Stimulated activated naive CD4-positive, alpha-beta T cell (primary cell): ENCODE measurements at regions not wholly inside any gene's neighbourhood (a gene's known extent, or its start where the extent isn't known, plus 50 kb on each side); places are given as distances from the start of the nearest gene placed in this dataset.

Experiments
- DNase-seq, 6 experiments: peaks; one replicate each; lab custom pipeline; 2025; lab: John Stamatoyannopoulos, UW

DNA sequence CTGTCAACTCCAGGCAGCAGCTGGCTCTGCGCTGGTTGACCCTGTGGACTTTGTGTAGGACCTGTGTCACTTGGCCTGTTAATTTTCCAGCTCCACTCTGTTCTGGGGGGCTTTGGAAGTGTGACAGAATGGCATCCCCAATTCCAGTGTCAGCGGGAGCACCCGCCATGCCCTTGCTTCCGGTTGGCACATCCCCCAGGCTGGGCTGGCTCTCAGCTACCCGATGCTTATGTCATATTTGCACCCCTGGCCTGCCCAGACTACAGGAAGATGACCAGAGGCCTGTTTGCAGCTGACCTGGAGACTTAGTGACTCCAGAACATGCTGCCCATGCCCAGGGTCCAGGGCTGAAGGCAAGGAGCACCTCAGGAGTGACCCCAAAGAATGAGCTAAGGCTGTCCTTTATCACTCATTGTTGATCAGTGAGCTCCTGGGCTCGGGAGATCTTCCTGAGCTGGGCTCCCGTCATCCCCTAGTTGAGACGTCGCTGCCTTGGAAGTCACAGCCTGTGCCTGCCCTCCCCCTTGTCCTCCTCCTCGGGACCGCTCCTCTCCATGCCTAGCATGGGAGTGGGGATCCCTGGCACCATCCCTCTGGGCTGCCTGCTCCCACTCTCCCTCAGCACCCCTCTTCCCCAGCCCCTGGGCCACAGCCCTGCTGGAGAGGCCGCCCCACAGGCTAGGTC lies 163.4 kb upstream of the RTL1 start:
- DNase-seq, result no peak

DNA sequence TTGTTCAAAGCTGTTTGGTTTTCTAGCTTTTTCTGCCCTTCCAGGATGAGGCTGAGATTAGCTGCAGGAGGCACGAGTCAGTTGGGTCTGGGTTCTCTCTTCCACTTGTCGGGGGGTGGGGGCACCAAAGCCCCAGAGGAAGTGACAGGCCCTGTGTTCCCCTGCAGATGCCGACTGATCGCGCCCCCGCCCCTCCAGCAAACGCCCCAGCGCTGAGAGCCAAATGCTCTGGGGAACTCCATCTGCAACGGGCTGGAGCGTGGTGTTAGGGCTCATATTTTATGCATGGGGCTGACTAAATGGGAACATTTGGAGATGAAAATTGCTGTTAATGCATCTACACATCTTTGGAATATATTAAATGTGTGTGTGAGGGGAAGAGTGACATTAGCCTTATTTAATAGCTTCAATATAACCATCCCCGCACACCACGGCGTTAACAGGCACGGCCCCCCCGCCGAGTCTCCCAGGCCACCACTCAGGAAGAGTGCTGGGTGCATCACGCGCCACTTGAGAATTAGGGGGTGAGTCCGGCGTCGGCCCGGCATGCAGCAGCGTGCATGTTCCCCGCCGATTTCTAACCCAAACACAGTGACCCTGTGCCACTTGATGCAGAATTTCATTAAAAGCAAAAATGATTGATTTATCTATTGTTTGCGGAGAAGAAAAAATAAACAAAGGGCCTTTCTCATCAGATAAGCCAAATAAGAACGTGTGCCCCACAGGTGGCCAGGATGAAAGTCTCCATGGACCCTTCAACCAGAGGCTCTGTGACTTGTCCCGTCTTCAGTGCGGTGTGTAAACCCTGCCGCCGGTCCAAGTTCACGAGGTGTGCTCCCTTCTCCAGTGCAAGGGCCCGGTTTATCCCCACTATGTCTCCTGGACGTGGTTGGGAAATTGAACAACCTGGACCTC lies 165.0 kb upstream of the RTL1 start:
- DNase-seq, result no peak

DNA sequence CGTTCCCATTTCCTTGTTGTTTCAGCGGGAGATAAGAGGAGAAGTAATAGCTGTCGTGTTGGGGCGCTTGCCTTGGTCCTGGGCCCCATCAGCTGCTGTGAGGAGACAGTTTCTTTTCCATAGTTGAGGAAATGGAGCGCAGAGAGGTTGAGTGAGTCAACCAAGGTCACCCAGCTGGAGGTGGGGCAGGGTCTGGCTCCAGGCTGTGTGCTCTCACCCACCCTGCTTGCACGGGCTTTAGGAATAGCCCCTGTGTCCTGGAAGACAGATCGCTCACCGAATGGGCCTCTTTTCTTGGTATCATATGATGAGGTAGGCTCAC lies 165.7 kb upstream of the RTL1 start:
- no peak for DNase-seq

DNA sequence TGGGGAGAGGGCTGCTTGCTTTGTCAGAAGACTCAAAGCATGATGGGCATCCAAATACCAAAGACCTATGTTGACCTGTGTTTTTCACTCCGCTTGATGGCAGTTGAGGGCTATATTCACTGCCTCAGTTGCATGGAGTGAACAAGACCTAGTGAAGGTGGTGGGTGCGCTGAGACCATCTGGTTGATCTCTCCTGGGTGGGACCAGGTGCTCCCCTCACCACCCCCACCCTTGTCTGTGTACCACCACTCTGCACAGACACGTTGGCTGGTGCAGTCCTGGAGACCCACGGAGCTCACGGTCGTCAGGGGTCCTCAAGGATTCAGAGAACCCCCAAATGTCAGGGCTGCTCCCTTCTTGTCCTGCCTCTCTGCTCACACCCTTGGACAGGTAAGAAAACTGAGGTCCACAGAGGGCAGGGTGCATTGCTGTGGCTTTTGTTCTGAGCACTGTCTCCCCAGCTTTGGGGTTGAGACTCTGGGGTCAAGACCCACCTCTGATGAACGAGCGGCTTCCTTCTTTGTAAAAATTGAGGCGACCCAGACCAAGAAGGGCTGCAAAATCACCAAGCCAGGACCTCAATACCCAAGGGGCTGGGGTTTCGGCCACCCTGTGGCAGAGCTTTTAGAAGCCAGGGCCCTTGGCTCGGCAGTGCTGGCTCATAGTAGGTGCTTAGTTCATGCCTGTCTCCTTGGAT lies 166.3 kb upstream of the RTL1 start:
- DNase-seq, result no peak

DNA sequence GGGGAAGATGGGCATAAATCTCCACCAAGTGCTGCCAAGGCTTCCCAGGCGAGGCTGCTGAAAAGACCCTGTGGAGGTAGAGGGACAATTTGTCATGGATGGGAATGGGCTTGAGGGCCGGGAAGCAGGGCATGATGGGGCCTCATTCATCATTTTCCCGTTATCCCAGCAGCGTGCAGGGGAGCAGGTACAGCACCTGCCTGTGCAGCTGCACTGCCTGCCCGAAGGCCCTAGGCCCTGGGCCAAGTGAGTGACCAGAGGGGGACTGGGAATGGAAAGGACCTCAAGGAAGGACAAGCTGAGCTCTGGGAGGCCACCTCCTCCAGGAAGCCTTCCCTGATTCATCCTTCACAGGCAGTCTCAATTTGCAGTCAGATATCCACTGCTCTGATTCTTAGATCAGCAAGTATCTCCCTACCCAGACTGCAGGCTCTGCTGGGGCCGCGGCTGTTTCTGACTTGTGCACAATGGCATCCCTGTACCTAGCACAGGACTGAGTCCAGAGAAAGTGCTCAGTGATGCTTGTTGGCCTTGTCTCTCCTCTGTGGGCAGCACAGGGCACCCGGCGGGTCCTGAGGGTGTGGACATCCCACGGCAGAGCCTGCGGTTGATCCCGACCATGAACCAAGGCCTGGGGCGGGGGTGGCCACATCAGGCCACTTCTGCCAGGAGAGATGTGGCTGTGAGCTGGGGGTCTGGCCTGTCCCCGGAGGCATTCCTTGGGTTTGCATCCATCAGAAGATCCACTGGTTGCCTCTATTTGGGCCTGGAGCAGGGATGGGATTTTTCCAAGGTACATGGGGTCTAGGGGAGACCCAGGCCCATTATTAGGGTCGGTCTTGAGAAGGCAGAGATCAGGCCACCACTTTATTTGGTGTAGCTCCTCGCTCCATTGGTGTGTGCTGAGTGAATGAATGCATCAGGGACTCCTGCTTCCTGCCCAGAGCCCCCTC lies 167.3 kb upstream of the RTL1 start:
- DNase-seq, result no peak

DNA sequence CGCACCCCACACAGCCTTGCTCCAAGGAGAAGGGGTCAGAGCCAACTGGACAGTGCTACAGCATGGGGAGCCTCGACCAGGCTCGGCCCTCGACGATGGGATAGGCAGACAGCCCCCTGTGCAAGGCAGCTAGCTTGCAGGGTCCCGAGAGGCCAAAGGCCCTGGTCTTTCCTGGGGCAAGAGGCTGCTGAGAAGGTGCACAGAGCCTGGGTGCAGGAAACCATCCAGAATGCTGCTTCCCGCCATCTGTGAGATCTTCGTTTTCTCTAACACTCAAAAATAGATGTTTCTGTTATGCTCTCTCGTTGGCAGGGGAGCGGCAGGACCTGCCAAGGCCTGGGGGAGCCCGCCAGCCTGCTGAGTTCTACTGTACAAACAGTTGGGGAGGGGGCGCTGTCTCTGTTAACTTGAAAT lies 168.0 kb upstream of the RTL1 start:
- DNase-seq, result no peak

DNA sequence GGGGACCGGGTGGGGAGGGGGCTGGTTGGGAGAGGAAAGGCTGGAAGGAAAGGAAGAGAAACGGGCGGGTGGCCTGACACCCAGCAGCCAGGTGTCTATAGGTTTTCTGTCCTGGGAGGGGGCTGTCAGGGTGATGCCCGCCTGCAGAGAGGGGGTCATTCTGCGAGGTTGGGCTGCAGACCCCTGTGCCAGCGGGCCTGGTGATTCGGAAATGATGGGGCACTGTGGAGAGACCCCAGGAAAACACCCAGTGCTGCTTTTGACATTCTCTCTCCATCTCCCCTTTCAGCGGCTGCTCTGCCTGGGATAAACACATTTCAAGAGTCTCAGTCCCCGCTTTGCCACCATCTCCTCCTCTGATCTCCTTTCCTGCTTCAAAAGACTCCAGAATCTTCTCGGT lies 168.5 kb upstream of the RTL1 start:
- DNase-seq, result no peak

DNA sequence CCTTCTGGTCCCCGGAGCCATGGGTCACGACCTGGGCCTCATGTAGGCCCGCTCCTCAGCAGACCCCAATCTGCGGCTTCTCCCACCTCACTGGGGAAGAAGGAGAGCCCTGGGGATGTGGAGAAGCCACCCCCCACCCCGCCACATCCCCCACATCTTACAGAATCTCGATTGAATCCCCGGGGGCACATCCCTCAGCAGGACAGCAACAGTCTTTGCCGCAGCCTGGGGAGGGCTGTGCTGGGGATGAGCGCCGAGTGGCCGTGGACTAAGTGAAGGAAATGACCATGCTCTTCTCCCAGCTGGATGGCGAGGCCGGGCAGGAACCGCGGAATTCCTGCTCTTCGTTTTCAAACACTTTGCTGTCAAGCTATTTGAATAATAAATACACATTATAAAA lies 169.0 kb upstream of the RTL1 start:
- DNase-seq, result no peak

DNA sequence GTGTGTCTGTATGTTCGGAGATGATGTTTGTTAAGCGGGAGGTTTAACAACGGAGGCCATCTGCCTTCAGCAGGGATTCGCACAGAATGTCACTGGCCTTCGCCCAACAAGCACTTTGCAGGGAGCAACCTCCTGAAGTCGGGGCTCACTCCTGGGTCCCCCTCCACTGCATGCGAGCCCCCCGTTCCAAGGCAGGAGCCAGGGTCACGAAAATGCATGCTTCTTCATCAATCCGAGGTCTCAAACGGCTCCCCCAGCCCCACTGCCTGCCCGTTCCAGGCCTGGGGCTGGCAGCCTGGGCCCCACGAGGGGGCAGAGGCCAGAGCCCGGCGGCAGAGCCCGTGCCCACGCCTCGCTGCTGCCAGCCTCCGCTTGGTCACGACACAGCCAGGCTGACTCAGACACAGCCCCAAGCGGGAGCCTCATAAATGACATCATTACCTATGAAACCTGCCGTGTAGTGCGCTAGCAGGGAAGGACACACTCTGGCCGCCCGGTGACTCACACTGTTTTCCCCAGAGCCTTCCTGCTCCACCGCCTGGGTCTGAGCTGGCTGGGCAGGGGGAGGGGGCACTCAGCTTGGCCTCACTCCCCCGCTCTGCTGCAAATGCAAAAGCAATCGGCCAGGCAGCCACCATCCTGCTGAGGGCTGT lies 169.5 kb upstream of the RTL1 start:
- no peak for DNase-seq

DNA sequence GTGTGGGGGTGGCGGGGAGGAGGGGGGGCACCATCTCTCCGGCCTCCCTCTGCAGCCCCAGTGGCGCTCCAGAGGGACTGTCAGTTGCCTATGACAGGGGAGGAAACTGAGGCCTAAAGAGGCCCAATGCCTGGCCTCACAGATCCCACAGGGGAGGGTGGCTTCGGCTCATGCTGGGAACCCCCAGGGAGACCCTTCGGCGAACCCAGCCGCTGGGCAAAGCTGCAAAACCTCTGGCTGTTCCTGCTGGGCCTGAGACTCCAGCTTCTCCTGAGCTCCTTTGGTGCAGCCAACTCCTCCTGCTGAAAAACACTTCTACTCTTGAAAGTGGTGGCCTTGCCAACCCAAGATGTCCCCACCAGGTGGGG lies 170.1 kb upstream of the RTL1 start:
- DNase-seq, result no peak

DNA sequence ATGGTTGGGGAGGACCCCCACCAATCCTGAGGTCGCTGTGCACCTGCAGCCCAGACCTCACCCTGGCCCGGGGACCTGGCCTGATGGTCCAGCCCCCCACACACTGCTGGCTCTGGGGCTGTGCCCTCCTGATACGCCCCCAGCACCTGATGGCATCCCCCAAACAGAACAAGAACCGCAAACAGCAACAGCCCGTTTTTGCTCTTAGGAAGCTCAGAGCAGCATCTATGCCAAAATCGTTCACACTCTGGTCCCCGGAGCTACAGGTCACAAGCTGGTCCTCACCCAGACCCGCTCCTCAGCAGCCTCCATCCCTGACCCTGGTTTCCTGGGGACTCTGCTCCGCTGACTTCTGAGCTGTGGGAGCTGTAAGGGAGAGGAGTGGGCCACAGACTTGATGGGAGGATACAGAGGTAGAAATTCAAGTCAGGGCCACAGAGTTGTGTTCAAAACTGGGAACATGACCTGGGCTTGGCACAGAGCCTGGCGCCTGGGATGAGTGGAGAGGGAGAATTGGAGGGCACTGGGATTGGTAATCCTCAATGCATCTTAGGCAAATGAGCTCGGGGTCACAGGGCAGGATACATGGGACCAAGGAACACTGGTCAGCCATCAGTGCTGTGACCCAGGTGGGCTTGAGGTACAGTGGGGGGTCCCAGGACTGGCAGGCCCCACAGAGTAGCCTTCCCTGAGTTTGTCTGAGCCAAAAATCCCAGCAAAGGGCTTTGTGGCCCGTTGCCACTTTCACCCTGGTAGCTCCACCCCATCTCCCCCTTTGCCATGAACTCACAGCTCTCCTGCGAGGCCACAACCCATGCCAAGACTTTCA lies 170.9 kb upstream of the RTL1 start:
- no peak for DNase-seq

DNA sequence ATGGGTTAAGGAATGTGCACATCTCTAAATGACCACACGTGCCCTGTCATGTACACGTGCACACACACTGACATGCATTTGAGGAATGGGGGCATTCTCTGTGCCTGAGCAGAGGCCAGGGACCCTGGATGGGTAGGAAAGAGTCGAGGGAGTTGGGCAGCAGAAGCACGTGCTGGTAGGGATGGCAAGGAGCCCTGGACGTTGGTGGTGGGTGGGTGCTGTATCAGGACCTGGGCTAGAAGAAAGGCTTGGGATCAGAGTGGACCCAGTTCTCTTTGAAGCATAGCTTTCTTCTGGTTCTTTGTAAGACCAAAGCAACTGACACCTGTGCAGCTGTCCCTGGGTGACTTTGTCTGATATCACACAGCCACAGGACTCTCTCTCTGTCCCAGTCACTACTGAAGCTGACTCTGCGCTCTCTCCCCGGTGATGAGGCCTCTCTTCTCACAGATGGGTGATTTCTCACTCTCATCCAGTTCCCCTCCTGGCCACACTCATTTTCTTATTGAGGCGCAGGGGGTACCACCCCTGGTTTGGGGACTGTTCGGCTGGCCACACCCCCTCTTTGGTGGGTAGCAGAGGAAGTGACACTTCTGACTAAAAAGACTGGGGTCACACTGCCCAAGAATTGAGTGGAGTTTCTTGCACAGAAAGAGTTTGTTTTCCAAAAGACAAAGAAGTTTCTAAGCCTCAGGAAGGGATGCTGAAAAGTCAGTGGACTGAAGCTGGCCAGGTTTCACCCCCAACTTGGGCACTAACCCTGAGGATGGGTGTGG lies 171.7 kb upstream of the RTL1 start:
- no peak for DNase-seq

DNA sequence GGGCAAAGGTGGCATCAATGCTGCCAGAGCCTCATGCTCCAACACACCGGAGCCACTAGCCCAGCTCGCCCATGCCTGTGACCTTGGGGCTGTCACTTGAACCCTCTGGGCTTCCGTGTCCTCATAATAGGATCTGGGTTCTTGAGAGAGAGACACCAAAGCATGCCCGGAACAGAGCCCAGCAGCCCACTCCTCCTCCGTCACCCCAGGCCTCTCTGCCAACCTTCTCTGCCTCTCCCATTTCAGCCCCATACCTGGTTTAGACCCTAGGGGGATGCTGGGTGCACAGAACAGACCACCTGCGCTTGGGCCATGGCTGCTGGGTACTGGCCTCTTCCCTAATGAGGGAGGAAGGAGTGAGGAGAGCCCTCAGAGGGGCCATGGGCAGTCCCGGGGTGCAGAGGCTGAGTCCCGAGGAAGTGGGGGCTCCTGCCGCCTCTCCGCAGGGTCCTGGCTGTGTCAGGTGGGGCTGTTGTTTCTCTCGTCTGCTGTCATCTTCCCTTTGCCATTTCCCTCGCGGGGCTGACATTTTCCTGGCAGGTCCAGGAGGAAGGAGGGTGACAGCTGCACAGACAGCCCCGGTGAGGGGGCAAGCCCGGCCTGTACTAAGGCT lies 172.4 kb upstream of the RTL1 start:
- DNase-seq, result no peak

DNA sequence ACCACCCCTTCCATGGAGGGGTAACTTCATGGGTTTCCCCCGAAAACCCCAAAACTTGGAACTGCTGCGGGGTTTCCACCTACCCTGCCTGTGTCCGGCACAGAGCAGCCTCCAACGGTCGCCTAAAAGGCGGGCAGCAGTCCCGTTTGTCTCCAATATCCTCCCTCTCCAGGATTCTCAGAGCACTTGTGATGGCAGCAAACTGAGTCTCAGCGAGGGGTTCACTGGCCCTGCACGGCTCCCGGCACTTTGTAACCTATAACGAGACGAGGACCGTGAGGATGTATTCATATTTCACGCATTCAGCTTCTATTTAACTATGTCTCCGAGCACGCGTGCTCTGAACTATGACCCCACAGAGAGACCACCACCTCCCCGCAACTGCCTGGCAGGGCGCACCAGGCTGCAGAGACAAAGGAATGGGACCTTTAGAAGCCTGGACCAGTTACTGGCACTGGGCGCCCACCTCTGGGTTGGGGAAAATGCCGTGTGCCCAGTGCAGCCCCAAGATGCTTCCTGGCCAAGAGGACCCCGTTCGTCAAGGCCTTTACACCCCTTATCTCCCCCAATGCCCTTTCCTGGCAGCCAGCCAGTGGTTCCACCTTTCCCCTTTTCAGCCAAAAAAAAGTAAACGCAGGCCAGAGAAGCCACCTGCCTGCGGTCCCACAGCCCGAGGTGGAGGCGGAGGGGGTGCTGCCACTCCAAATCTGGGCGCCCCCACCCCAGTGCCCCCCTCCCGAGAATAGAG lies 173.1 kb upstream of the RTL1 start:
- DNase-seq, result no peak

DNA sequence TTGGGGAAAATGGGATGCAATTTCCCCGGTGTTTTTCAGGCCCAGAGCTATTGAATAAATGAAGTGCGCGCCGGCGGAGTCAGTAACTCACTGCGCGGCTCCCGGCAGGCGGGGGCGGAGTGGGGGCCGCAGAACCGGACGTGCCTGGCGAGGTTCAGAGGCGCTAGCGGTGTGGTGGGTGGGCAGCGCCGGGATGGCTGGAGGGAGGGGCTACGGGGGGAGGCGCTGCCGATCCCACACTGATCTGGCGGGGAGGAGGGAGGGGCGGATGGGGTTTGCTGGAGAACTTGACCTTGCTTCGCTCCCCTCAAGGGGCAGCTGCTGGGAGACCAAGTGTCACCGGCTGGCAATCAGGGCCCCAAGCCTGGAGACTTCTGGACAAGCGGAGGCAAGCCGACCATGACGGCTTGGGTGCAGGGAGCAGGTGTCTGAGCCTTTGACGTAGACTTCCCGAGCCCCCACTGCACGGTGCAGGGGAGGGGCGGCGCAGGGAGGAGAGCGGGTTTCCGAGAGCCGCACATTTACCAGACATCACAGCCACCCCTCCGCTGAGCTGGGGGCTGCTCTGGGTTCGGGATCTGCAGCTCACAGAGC lies 174.1 kb upstream of the RTL1 start:
- no peak for DNase-seq

DNA sequence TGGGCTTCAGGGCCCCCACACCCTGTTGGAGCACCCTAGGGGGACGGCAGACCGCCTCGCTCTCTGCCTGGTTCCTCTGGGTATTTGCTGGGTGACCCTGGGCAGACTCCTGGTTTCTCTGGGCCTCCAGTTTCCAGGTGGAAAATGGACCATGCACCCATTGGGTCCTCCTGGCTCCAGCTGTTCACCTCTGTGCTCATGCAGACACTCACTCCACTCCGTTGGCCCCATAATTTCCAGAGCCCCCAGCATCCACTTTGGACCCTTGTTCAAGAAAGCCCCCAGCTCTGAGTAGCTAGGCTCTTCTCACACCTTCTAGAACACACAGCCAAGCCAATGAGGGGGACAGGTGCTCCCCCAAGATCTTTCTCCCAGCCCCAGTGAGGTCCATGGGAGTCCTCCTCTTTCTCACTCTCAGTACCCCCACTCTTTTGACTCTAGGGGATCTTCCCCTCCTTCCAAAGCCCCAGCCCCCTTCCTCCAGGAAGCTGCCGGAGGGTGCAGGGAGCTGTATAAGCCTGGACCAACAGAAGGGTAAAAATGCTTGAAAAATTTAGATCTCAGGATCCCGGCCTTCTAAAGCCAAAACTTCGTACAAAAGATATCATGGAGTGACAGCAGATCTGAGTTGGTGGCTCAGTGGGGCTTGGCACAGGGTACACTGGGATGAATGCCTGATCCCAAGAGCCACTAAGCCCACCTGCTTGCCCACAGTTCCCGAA lies 174.8 kb upstream of the RTL1 start:
- no peak for DNase-seq

DNA sequence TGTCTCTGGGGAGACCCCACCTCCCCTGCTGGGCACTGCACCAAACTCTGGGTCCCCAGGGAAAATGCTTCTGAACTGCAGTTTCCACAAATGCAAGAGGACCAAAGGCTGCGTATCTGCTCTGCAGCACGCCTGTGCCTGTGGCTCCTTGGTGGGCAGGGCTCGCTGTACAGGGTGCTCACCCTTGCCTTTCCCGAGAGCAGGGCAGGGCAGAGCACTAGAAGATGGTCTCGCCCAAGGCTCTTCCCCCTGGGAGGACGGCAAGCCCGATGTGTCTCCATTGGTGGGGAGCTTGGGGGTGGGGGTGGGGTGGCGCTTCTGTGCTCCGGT lies 175.3 kb upstream of the RTL1 start:
- no peak for DNase-seq
